Pancreas (tissue), 10 donors: ENCODE measurements at regions not wholly inside any gene's neighbourhood (a gene's known extent, or its start where the extent isn't known, plus 50 kb on each side); places are given as distances from the start of the nearest gene placed in this dataset.
"Not testable (repeated sequence)": the region's sequence is repeated elsewhere in the genome, so short reads cannot be mapped to it uniquely, and the experiment has no call there.

Source experiments
- ATAC-seq, 4 donors: fragments of 200-7000 bp; cut with Tn5 transposase; one replicate each; pipeline versions ENCODE4 v1.8.0 to v1.9.1; 2020; ENCODE audit warnings: mild to moderate bottlenecking in 4 of 4, moderate library complexity in 4 of 4
- DNase-seq, 6 donors: peaks; one replicate each; pipeline ENCODE4 v3.0.0-alpha.2; 2020
- FAIRE-seq: peaks from 2 replicates; lab custom pipeline; 2012; peaks lifted over from hg19 to GRCh38; lab: Jason Lieb, UNC
- H3K27ac ChIP-seq, 4 donors: fragments of 200-600 bp; sonication (generic); 1 replicate in 3 of 4; 2 replicates in 1 of 4; pipeline versions ENCODE4 v1.5.0 to v1.8.0; 2020
- H3K27me3 ChIP-seq, 4 donors: fragments of 200-600 bp; one replicate each; pipeline ENCODE4 v1.8.0; 2021
- H3K36me3 ChIP-seq, 3 donors: fragments of 200-600 bp; sonication (generic) in 1 of 3; one replicate each; pipeline versions ENCODE4 v1.5.0 to v1.8.0; 2020 to 2021
- H3K4me1 ChIP-seq, 3 donors: fragments of 200-600 bp; one replicate each; pipeline ENCODE4 v1.8.0; 2021
- H3K4me3 ChIP-seq, 4 donors: fragments of 200-600 bp; sonication (generic) in 2 of 4; one replicate each; pipeline versions ENCODE4 v1.5.0 to v1.8.0; 2020 to 2021
- H3K9me3 ChIP-seq, 4 donors: fragments of 200-600 bp; one replicate each; pipeline ENCODE4 v1.8.0; 2021
- CTCF ChIP-seq, 4 donors: fragments of 200-600 bp; sonication (generic) in 3 of 4; IDR thresholded peaks; one replicate each; pipeline versions ENCODE4 v1.5.0 to v1.8.0; 2021; ENCODE audit warnings: antibody characterized with exemption in 4 of 4
- WGBS, 2 donors: extraction: QIAGEN DNeasy Blood & Tissue Kit; methylation state at CpG; one replicate each; pipeline ENCODE4 v1.1.7; 2013; 5-methylcytosine and 5-hydroxymethylcytosine counted together
- intact Hi-C, 3 donors: fragments of 100-400 bp; cut with DNase I; formaldehyde crosslinking; loops; one replicate each; pipeline versions ENCODE4 v1.11.1 to v1.14.2; 2022
- donor health status: healthy with polysubstance abuse.
- donor health status: DM: no; HTN: no; CAD: no; lungs with moderate emphysema.
- donor health status: DM: no; HTN: no; CAD: no.
- donor health status: control.
- donor health status: control.
- donor health status: Bipolar disorder and iron deficiency.
- donor health status: DM: yes; HTN: yes; CAD: no.
- donor health status: DM: no; HTN: no; CAD: no.
- donor health status: DM: no; HTN: no; CAD: no.
- donor health status: DM: yes; HTN: yes; CAD: no.

DNA sequence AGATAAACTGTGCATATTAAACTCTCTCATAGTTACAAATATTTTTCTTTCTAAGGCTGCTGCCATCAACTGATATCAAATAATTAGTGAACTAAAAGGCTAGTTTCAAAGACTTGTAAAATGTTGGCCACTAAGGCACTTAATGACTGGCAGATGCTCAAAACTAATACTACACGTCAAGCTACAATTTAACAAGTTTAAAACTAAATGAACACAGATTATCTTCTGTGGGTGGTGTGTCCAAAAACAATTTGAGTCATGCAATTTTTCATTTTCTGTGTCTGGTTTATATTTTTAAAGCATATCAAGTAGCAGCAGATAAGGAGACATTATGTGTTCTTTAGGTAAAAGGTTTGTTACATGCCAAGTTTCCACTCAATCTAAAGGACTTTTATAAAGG lies 665.1 kb downstream of the EFNA5 start:
- H3K4me1 ChIP-seq, result no peaks in the 10 kb centered on the region
- H3K27ac ChIP-seq, result no peak overlapping the region
- no peak for TF ChIP-seq CTCF (IDR thresholded peaks at IDR 0.05)
- no peak overlapping the region for H3K4me3 ChIP-seq
- no peak for ATAC-seq
- no peaks in the 10 kb centered on the region for H3K9me3 ChIP-seq
- FAIRE-seq, result no peak
- no peaks in the 10 kb centered on the region for H3K36me3 ChIP-seq
- intact Hi-C loops, result no loop called here
- no peak for DNase-seq
- peaks cover 0 to 4% (median 0%) of the 10 kb centered on the region in 4 donors for H3K27me3 ChIP-seq
- 0 to 50% methylated on average over 1 of the region's 1 CpG for WGBS, 2 donors

- no peaks in the 10 kb centered on the region for H3K9me3 ChIP-seq
- WGBS, 2 donors, result 78 to 88% methylated on average over 4 of the region's 4 CpGs
- ATAC-seq (no peak), FAIRE-seq (no peak), DNase-seq (no peak)
- no peaks in the 10 kb centered on the region for H3K36me3 ChIP-seq
- H3K27me3 ChIP-seq, result peaks cover 0 to 4% (median 0%) of the 10 kb centered on the region in 4 donors
- H3K4me3 ChIP-seq, result no peak overlapping the region
- no peaks in the 10 kb centered on the region for H3K4me1 ChIP-seq
- intact Hi-C loops, result no loop called here
- no peak for TF ChIP-seq CTCF (IDR thresholded peaks at IDR 0.05)
- H3K27ac ChIP-seq, result no peak overlapping the region
These were observed 665.6 kb downstream of the EFNA5 start for GRCh38 chr5:107005161-107005560.

DNA sequence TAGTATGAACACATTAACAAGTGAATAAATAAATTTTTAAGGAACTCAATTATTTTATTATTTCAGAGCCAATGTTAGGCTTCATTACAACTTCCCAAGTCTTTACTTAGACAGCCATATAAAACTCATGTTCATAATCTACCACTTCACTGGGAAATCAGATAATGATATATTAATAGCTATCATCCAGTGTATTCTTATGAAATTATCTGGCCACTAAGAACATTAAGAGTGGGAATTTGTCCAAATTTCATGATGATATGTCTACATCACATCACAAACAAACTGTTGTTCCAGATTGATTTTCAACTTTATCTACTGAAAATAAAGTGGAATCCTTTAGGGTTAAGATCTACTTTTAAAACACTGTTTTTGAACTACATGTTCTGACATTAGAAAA lies 668.6 kb downstream of the EFNA5 start:
- H3K4me1 ChIP-seq, result no peaks in the 10 kb centered on the region
- DNase-seq (no peak), ATAC-seq (no peak), FAIRE-seq (no peak)
- H3K4me3 ChIP-seq, result no peak overlapping the region
- H3K9me3 ChIP-seq, result no peaks in the 10 kb centered on the region
- intact Hi-C loops, result no loop called here
- H3K36me3 ChIP-seq, result no peaks in the 10 kb centered on the region
- peaks cover 0 to 4% (median 0%) of the 10 kb centered on the region in 4 donors for H3K27me3 ChIP-seq
- no peak for TF ChIP-seq CTCF (IDR thresholded peaks at IDR 0.05)
- H3K27ac ChIP-seq, result no peak overlapping the region

DNA sequence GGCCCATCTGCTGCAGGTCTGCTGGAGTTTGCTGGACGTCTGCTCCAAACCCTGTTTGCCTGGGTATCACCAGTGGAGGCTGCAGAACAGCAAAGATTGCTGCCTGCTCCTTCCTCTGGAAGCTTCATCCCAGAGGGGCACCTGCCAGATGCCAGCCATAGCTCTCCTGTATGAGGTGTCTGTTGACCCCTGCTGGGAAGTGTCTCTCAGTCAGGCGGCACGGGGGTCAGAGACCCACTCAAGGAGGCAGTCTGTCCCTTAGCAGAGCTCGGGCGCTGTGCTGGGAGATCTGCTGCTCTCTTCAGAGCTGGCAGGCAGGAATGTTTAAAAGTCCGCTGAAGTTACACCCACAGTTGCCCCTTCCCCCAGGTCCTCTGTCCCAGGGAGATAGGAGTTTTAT lies 671.2 kb downstream of the EFNA5 start:
- WGBS, 2 donors, result 83 to 91% methylated on average over 6 of the region's 6 CpGs
- DNase-seq, intact Hi-C loops, FAIRE-seq, H3K27me3 ChIP-seq, H3K4me3 ChIP-seq, H3K27ac ChIP-seq, H3K9me3 ChIP-seq, H3K4me1 ChIP-seq, H3K36me3 ChIP-seq, ATAC-seq: not testable (repeated sequence)

GRCh38 chr5:106986006-106986405 lies 684.7 kb downstream of the EFNA5 start:
- TF ChIP-seq CTCF (IDR thresholded peaks at IDR 0.05), result no peak
- H3K27me3 ChIP-seq, result no peaks in the 10 kb centered on the region
- ATAC-seq, result no peak
- intact Hi-C loops, result no loop called here
- no peaks in the 10 kb centered on the region for H3K4me1 ChIP-seq
- no peak for FAIRE-seq
- H3K4me3 ChIP-seq, result no peak overlapping the region
- 42 to 86% methylated on average over 2 of the region's 2 CpGs for WGBS, 2 donors
- DNase-seq, result no peak
- no peaks in the 10 kb centered on the region for H3K36me3 ChIP-seq
- H3K27ac ChIP-seq, result no peak overlapping the region
- no peaks in the 10 kb centered on the region for H3K9me3 ChIP-seq

GRCh38 chr5:106985174-106985573 lies 685.6 kb downstream of the EFNA5 start:
- FAIRE-seq (no peak), ATAC-seq (no peak), DNase-seq (no peak)
- Histone ChIP-seq H3K27me3 (no peaks in the 10 kb centered on the region), H3K4me1 (no peaks in the 10 kb centered on the region), H3K36me3 (no peaks in the 10 kb centered on the region), H3K27ac (no peak overlapping the region), H3K9me3 (no peaks in the 10 kb centered on the region), H3K4me3 (no peak overlapping the region)
- no peak for TF ChIP-seq CTCF (IDR thresholded peaks at IDR 0.05)
- intact Hi-C loops, result no loop called here
- WGBS, 2 donors, result 39 to 49% methylated on average over 6 of the region's 6 CpGs

- H3K36me3 ChIP-seq, H3K27me3 ChIP-seq, H3K4me1 ChIP-seq, intact Hi-C loops, ATAC-seq, DNase-seq, H3K4me3 ChIP-seq, H3K27ac ChIP-seq, FAIRE-seq, H3K9me3 ChIP-seq: not testable (repeated sequence)
- 82 to 90% methylated on average over 11 of the region's 11 CpGs for WGBS, 2 donors
These were observed 691.6 kb downstream of the EFNA5 start for GRCh38 chr5:106979178-106979577.

GRCh38 chr5:106978582-106979165 lies 692.1 kb downstream of the EFNA5 start:
- ATAC-seq, DNase-seq, H3K4me3 ChIP-seq, H3K9me3 ChIP-seq, FAIRE-seq, intact Hi-C loops, H3K27me3 ChIP-seq, H3K36me3 ChIP-seq, H3K4me1 ChIP-seq, H3K27ac ChIP-seq: not testable (repeated sequence)
- 84 to 89% methylated on average over 12 to 13 of the region's 13 CpGs for WGBS, 2 donors
